GM19240 (cell line): ENCODE measurements at regions not wholly inside any gene's neighbourhood (a gene's known extent, or its start where the extent isn't known, plus 50 kb on each side); places are given as distances from the start of the nearest gene placed in this dataset.
"Not testable (repeated sequence)": the region's sequence is repeated elsewhere in the genome, so short reads cannot be mapped to it uniquely, and the experiment has no call there.

Experiments
- DNase-seq: peaks from one replicate; pipeline ENCODE4 v3.0.0; 2011; ENCODE audit warnings: low spot score; ENCODE audit not compliant: insufficient read length

DNA sequence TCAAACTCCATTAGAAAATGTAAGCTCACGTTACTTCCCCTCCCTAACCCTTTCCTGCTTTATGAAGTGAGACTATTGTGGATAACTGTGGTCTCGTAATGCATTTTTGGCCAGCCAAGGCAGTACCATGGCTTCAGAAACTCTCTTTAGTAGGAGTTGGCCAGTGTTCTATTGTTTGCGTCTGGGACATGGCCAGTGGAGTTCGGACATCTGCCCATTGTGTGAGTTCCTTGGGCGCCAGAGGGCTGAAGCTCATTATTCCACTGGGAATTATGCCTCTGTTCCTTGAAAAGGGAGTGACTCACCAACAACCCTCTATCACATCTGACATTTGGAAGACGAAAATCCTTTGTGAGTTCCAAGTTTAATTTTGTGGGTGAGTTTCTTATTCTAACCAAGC lies 319.5 kb upstream of the SOX9 start:
- no peak for DNase-seq

DNA sequence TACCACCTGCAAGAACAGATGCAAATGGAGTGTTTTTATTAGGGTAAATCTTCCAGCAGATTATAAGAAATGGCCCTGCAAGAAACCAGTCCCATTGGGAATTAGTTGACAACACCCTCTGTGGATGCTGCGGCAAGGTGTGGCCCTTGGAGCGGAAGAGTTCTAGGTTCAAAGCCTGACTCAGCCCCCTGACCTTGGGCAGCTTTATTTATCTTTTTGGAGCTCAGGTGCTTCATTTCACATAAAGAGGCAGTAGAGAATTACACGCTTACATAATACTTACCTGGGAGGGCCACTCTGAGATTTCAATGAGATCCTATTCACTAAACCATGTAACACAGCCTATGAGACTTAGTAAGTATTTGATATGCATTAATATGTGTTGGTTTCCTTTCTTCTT lies 318.2 kb upstream of the SOX9 start:
- no peak for DNase-seq

DNA sequence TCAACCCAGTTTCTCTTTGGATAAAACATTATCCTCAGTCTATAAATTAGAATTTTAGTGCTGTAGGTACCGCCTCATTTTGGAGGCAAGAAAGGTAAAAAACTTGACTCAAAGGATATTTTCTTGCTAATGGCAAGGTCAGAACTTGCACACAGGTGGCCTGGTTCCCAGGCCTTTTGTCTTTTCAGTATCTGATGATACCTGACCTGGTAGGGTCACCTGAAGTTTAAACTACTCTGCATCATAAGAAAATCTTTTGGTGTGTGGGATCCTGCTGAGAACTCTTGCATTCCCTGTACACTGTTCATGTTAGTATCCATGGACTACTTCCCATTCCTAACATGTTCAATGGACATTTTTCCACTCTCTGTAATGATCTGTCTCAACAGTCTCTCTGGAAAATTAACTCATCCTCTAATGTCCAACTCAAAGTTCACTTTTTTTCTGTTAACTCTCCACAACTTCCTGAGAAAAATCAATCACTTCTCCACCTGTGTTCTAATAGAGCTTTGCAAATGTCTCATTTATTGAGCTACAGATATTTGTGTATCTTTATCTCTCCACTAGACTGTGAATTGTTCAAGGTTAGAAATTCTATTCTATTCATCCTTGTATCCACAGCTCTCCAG lies 317.1 kb upstream of the SOX9 start:
- no peak for DNase-seq

DNA sequence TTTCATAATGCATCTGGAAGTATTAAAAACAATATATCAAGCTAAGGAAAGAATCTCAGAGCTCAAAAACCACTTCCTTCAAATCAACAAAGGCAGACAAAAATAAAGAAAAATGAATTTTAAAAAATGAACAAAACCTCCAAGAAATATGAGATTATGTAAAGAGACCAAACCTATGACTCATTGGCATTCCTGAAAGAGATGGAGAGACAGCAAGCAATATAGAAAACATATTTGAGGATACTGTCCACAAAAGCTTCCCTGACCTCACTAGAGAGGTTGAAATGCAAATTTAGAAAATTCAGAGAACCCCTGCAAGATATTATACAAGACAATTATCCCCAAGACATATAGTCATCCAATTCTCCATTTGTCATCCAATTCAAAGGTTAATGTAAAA lies 311.3 kb upstream of the SOX9 start:
- DNase-seq: no peak

DNA sequence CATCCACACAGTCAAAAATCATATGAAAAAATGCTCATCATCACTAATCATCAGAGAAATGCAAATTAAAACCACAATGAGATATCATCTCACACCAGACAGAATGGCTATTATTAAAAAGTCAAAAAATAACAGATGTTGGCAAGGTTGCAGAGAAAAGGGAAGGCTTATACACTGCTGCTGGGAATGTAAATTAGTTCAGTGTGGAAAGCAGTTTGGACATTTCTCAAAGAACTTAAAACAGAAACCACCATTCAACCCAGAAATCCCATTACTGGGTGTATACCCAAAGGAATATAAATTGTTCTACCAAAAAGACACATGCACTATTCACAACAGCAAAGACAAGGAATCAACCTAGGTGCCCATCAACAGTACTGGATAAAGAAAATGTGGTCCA lies 307.0 kb upstream of the SOX9 start:
- DNase-seq: not testable (repeated sequence)

DNA sequence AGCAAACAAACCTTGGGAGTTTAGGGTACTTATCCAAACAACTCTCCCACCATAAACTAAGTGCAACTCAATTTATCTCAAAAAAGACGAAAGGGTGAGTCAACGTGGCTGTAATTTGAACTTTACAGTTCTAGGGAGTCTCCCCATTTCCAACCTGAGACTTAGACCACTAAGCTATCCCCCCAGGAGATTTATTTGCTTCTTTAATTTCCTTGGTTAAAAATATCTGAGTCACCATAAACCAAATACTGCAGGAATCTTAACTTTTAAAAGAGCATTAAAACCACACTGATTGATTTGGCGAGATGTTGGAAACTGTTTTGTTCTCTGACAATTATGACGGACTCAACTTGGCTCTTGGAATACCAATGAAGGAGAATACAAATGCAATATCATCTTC lies 299.3 kb upstream of the SOX9 start:
- DNase-seq: no peak

DNA sequence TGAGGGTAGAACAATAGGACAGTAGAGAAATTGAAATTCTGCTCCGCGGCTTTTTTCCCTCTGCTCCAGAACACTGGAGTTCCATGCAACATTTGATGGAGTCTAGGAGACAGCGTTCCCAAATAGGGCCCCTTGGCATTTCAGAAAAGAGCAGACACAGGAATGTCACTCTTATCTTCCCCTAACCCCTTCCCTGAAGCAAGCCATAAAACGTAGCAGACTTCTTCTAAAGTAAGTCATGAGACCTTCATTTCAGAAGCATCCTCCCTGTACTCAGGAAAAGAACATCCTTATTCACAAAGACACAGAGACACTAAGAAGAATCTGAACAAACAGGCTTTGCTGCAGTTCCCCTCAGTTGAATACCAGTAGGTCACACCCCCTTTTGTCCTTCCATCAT lies 296.1 kb upstream of the SOX9 start:
- no peak for DNase-seq

DNA sequence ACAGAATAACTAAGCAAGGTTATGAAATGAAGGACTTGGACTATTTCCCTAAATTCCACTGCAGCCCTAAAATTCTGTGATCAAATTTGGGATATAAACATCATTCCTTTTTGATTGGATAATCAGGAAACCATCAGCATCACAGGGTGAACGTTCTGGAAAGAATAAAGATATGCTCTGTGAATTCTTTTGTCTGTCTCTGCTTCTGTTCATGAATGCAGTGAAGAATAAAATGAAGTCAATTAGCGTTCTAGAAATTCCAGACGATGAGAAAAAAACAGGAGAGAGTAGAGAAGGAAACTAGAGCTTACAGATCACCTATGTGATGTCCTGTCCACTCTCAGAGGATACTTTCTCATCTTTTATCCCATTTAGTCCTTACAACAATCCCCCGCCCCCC lies 295.1 kb upstream of the SOX9 start:
- no peak for DNase-seq

DNA sequence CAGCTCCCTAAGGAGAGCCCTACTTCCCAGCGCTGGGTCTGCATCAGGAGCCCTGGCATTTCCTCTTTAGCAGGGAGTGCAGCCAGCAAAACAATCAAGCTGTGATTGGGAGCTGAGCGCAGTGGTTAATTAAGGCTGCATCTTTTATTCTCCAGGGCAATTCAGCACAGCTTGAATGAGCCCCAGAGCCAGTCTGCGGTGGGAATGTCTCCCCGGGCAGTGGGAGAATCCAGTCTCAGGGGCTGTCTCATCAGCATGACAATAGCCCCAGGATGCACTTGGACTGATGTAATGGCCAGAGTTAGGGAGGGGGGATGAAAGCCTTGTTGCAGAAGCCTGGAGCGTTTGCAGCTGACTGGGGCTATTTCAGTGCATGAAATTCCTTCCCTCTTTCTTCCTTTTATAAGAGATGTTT lies 292.6 kb upstream of the SOX9 start:
- no peak for DNase-seq

DNA sequence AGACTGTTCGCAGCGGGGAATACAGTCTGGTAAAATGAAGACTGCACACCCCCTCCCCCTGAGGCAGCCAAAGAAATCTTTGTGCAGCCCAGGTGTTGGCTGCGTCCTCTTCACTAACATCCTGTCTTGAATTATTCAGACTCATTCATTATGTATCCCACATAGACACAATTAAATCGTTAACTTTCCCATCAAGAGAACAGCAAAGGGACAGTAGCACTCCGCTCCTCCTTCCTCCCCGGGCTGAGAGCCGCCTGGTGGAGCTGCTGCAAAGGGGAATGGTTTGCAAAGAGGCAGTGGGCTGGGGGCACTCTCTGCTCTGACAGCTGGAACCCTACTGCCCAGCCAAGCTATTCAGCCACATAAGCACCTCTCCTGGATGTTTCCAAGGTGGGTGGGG lies 290.0 kb upstream of the SOX9 start:
- no peak for DNase-seq

DNA sequence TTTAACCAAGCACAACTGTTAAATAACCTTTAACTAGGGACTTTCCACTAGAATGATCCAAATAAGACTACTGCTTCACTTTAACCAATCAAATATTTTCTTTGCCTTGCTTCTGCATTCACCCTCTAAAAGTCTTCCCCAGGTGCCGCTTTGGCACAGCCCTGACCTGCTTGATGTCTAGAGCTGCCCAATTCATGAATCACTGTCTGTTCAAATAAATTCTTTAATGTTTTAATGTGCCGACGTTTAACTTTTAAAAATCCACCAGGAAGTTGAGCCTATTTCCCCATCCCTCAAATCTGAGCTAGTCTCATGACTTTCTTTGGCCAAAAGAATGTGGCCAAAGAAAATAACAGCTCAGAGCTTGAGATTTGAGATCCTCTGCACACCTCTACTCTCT lies 277.8 kb upstream of the SOX9 start:
- no peak for DNase-seq

DNA sequence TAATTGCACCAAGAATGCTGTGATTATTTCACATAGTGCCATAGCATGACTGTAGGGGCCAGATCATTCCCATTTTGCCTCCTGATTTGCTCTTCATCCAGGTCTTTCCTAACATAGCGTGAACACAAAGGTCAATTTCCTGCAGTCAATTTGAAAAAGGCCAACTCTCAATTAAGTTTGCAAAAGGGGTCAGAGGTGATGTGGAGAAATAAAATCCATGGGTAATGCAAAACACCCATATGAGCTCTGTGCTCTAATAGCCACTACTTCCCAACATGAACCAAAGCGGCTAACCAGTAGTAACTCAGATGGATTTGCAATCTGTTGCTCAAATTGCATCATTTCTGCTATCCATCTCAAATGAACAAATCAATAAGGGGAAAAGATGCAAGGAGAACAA lies 275.5 kb upstream of the SOX9 start:
- DNase-seq: no peak

DNA sequence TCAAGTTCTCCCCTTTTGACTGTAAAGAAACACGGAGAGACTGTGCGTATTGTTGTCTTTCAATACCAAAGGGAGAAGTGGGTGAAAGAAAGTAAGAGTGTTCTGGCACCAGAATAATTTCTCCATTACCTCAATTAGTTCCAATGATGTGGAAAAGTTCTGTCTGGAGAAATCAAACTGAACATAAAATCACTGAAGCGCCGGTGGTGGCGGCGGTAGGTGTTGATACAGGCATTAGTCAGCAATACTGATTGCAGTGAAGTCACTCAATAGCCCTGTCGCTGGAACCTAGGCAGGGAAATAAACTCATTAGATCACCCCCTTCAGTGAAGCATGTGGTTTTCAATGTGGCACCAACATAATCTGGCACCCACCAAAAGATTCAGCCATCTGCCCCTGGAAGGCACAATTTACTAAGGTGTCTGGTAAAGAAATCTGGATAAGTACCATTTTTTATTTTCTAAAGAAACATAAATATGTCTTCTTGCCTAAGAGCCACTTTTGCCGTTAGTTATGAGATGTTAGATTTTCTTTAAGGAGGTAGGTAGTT lies 274.2 kb upstream of the SOX9 start:
- no peak for DNase-seq

DNA sequence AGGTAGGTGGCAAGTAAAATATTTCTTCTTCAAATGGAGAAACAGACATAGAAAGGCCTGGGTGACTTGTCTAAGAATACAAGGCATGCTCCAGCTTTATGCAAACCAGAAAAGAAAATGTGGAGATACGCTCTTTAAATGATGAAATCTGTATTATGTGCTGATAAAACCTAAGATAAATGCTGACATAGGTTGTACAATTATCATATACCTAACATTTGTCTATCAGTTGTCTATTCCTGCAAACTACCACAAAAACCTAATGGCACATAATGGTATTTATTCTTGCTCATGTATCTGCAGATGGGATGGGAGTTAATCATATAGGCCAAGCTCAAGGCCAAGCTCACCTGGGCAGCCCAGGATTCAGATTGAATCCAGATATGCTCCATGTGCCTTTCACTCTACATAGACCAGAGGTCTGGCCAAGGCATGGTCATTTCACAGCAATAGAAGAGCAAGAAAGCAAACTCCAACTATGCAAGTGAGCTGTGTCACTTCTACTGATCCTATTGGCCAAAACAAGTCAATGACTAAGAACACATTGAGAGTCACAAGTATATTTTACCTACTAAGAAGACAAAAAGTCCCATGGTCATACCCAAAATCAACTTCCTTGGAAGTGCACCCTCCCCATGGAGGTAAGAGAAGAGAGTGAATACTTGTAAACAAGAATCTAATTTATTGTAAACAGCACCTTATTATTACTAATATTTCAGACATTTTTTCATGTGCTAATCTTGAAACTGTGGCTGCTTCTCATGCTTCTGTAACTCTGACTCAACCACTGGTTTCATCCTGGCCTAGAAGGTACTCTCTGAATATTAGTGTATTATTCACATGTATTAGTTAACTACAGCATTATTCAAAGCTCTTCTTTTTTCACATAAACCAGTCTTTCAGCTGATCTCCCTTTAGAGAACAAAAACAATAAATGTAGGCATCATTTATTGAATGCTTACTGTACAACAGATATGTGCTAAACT lies 270.7 kb upstream of the SOX9 start:
- no peak for DNase-seq

DNA sequence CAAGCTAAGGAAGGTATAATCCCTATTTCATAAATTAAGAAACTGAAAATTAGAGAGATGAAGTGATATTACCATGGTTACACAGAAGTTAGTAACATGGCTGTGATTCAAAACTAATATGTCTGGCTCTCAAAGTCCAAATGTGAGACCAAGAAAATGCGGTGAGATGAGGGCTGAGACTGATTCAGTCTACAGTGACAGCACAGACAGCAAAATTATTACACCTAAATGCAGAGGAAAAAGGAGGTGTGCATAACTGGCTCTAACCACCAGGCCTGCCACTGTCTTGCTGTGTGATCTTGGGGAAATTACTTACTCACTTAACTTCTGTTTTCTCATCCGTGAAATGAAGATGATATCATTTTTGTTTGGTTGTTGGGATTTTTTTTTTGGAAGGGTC lies 270.0 kb upstream of the SOX9 start:
- DNase-seq: no peak

DNA sequence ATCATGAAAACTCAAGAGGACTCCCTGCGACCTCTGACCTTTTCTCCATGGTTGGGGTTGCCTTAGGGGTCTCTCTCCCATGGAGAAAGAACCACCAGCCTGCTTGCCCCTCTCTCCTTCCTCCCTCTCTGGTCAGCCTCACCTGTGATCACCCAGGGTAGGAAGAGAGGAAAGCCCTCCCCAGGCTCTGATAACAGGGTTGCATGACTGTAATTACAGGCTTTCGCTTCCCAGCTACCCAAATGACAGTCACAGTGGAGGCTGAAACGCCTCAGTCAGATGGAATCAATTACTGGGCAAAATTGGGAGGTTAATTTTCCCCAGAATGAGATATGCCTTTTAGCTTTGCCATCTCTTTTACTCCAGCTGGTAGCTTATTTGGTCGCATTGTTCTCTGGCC lies 265.8 kb upstream of the SOX9 start:
- no peak for DNase-seq

DNA sequence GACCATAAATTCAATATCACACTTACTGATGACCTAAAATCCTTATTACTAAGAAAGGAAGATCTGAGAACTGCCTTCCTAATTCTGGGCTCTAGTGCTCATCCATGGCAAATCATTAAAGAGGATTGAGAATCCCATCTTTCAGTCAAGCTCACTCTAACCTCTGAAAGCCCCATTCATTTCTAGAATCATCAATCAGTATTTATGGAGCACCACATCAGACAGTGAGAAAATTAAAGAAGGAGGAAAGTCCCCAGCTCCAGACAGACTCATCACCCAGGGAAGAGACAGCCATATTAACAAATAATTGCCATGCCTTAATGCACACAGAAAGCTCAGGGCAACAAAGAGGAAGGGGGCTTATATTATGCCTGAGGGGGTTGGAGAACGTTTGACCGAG lies 256.1 kb upstream of the SOX9 start:
- no peak for DNase-seq

DNA sequence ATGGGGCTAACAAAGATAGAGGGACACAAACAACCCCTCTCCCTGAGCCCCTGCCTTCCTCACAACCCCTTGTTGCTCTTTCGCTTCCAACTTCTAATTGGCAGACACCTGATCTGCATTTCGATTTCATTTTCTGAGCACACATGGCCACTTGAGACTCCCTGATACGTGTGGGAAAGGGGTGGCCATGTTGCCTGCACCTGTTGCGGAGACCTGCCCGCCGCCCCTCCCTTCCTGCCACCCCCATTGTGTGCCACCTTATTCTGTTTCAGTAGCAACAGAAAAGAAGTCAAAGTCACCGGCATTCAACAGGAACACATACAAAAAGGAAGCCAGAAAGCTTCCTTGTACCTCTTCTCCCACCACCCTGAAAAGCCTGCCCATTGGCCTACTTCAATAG lies 254.7 kb upstream of the SOX9 start:
- DNase-seq: no peak

DNA sequence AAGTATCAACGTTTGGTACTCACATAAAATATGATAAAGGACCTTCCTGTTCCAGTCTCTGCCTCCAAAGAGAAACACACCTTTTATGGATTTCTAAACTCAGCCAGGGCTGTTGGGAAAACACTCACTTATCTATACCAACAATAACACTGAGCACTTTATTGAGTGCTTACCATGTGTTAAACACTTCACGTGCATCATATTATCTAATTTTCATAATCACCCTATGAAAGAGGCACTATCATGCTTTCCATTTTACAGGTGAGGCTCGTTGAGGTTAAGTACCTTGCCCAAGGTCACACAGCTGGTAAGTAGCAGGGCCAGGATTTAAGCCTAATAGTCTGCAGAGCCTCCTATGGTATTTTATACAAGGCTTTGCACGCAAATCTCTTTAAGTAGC lies 251.5 kb upstream of the SOX9 start:
- no peak for DNase-seq

DNA sequence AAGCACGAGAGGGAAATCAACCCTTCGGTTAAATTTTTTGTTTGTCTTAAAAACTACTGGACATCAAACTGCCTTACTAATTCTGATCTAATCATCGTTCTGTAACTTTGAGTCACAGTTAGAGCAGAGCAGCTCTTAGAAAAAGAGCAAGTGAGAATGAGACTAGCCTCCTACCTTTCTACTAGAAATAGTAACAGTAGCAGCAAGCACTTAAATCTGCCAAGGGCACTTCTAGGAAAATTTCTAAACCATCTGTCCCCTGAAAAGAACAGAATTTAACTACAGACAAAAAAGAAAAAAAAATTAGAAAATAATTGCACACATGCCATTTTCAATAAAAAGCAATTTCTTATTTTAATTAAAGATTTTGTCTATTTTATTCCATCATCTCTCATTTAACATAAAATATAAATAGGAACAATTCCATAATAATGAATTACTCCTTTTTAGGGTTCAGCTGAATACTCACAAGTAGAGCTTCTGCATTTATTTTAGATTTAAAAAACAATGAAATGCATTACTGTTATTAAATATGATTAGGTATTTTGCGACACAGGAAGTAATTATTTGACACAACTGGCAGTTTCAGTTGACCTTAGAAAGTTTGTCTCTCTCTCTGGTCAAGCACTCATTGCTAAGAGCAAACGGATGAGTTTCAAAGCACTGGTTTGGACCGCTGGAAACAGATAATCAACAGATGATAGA lies 250.8 kb upstream of the SOX9 start:
- DNase-seq: no peak

DNA sequence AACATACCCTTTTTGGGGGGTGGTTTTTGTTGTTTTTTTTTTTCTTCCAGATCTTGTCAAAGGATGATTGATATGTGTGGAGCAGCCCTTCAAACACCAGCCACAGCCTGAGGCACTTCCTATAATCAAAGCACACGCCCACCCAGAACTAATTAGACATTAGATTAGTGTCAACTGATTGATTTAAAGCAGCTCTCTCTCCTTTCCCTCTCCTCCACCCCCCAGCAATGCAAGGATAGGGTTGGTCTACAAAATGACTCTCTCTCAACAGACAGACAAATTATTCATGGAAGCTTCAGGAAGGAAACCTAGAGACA lies 250.3 kb upstream of the SOX9 start:
- DNase-seq: no peak

DNA sequence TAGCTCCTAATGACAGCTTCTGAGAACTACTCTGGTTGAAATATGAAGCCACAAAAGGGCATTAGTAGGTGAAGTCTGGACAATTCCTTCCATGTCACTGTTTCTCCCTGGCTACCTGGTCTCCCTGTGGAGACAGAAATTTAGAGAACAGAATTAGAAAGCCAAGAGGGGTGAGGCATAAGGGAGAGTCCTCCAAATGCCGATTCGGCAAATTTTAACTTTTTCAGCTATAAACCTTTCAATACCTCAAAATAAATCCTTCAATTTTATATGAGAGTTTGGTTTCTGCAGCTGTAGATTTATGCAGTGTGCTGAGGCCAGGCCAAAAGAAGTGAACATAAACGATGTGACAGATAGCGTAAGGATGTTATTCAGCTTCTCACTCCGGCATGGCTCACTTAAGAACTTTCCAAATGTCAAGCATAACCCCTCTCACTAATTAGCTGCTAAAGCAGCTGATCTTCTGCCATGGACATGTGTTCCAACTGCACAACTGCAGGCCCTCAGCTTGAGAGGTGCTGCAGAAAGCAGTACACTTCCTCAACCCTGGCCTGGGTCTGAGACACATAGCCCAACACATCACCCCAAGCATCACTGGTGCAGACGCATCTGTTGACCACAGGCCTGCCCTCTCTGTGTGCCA lies 247.9 kb upstream of the SOX9 start:
- no peak for DNase-seq
